Gastrocnemius medialis (tissue), 4 donors: ENCODE measurements at regions not wholly inside any gene's neighbourhood (a gene's known extent, or its start where the extent isn't known, plus 50 kb on each side); places are given as distances from the start of the nearest gene placed in this dataset.

Source experiments
- ATAC-seq, 2 donors: fragments of 150-250 bp; one replicate each; pipeline ENCODE4 v1.9.1; 2016
- DNase-seq, 2 donors: peaks; one replicate each; pipeline ENCODE4 v3.0.0-alpha.2; 2019
- H3K27ac ChIP-seq, 4 donors: fragments of 200-600 bp; sonication (generic); 1 replicate in 1 of 4; 2 replicates in 3 of 4; pipeline ENCODE4 v1.5.1; 2016 to 2018; ENCODE audit warnings: mild to moderate bottlenecking in 2 of 4, moderate library complexity in 1 of 4
- H3K27me3 ChIP-seq, 3 donors: fragments of 200-600 bp; sonication (generic) in 2 of 3; 1 replicate in 1 of 3; 2 replicates in 2 of 3; pipeline versions ENCODE4 v1.5.1 to v1.6.0; 2016 to 2019; ENCODE audit warnings: mild to moderate bottlenecking in 1 of 3, moderate library complexity in 1 of 3
- H3K36me3 ChIP-seq, 2 donors: fragments of 200-600 bp; sonication (generic) in 1 of 2; one replicate each; pipeline ENCODE4 v1.5.1; 2017 to 2018
- H3K4me1 ChIP-seq, 2 donors: fragments of 200-600 bp; sonication (generic) in 1 of 2; one replicate each; pipeline ENCODE4 v1.5.1; 2016 to 2017; ENCODE audit warnings: mild to moderate bottlenecking in 2 of 2
- H3K4me3 ChIP-seq, 4 donors: fragments of 200-600 bp; sonication (generic) in 3 of 4; 1 replicate in 1 of 4; 2 replicates in 3 of 4; pipeline ENCODE4 v1.5.1; 2016 to 2019; ENCODE audit warnings: mild to moderate bottlenecking in 2 of 4
- H3K9me3 ChIP-seq, 3 donors: fragments of 200-600 bp; sonication (generic) in 2 of 3; 1 replicate in 1 of 3; 2 replicates in 2 of 3; pipeline ENCODE4 v1.5.1; 2016 to 2019
- CTCF ChIP-seq, 5 experiments: fragments of 450-650 bp in 3 of 5; fragments of 200-600 bp in 2 of 5; sonication (generic) in 2 of 5; IDR thresholded peaks in 4 of 5; conservative IDR thresholded peaks in 1 of 5; 1 replicate in 4 of 5; 2 replicates in 1 of 5; pipeline ENCODE4 v1.5.1; 2016 to 2019; ENCODE audit warnings: antibody characterized with exemption in 5 of 5, mild to moderate bottlenecking in 3 of 5, moderate library complexity in 3 of 5
- POLR2A ChIP-seq, 2 donors: fragments of 450-650 bp; IDR thresholded peaks; one replicate each; pipeline ENCODE4 v1.6.1; 2017; ENCODE audit warnings: antibody characterized with exemption in 2 of 2, mild to moderate bottlenecking in 2 of 2, moderate library complexity in 2 of 2
- in situ Hi-C, 4 donors: fragments of 200-750 bp; cut with MboI; loops; one replicate each; pipeline versions ENCODE4 v1.15.0 to v1.8.0; 2017; ENCODE audit warnings: low sequenced_read_pairs in 4 of 4
- intact Hi-C: fragments of 100-400 bp; cut with DNase I; formaldehyde crosslinking; loops from one replicate; pipeline ENCODE4 v1.15.1; 2023; ENCODE audit warnings: low total_unique reads

- Histone ChIP-seq H3K4me1 (no peaks in the 10 kb centered on the region), H3K36me3 (no peaks in the 10 kb centered on the region), H3K27ac (no peak overlapping the region), H3K9me3 (no peaks in the 10 kb centered on the region), H3K4me3 (no peak overlapping the region), H3K27me3 (peaks cover 0 to 10% (median 0%) of the 10 kb centered on the region in 3 donors)
- no peak for TF ChIP-seq CTCF (IDR thresholded peaks at IDR 0.05 in 4 of 5, conservative IDR thresholded peaks at IDR 0.05 in 1 of 5)
- TF ChIP-seq POLR2A (IDR thresholded peaks at IDR 0.05), result no peak
- intact Hi-C loops, result no loop called here
- no peak for ATAC-seq
- in situ Hi-C loops, result no loop called here
- no peak for DNase-seq
These were observed 151.5 kb upstream of the SDK2 start for GRCh38 chr17:73795730-73796129.

DNA sequence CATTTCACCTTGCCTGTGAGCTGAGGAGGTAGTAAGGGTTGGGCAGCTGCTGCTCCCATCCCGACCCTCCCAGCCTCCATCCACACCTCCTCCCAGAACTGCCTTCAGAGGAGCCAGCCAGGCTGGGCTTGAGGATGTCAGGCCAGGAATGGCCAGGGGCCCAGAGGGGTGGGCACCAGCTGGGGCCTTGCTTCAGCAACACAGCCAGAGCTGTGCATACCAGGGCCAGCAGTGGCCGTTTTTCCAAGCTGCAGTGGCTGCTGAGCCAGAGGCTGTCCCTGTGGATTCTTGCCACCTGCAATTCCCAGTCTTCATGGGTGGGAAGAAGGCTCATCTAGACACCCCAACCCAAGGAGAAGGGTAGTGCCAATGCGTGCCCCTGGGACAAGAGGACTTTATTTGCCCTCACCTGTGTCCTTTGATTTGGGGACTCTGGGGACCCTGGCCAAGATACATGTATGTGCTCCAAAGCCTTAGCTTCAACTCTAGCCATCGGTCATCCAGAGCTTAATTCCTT is 153.4 kb upstream of the SDK2 start:
- Histone ChIP-seq H3K27ac (no peak overlapping the region), H3K9me3 (no peaks in the 10 kb centered on the region), H3K36me3 (no peaks in the 10 kb centered on the region), H3K4me1 (no peaks in the 10 kb centered on the region), H3K27me3 (peaks cover 0 to 10% (median 0%) of the 10 kb centered on the region in 3 donors), H3K4me3 (no peak overlapping the region)
- TF ChIP-seq CTCF (IDR thresholded peaks at IDR 0.05 in 4 of 5, conservative IDR thresholded peaks at IDR 0.05 in 1 of 5) (no peak), POLR2A (IDR thresholded peaks at IDR 0.05) (no peak)
- ATAC-seq (no peak), DNase-seq (no peak)
- in situ Hi-C loops, result no loop called here
- intact Hi-C loops, result no loop called here

GRCh38 chr17:73798111-73798748 is 154.0 kb upstream of the SDK2 start:
- H3K27me3 ChIP-seq, result peaks cover 0 to 10% (median 0%) of the 10 kb centered on the region in 3 donors
- TF ChIP-seq CTCF (IDR thresholded peaks at IDR 0.05 in 4 of 5, conservative IDR thresholded peaks at IDR 0.05 in 1 of 5) (no peak), POLR2A (IDR thresholded peaks at IDR 0.05) (no peak)
- no peak overlapping the region for H3K27ac ChIP-seq
- in situ Hi-C loops, result no loop called here
- H3K9me3 ChIP-seq, result no peaks in the 10 kb centered on the region
- no peak overlapping the region for H3K4me3 ChIP-seq
- intact Hi-C loops, result no loop called here
- ATAC-seq (no peak), DNase-seq (no peak)
- no peaks in the 10 kb centered on the region for H3K4me1 ChIP-seq
- H3K36me3 ChIP-seq, result no peaks in the 10 kb centered on the region

GRCh38 chr17:73799096-73799495 is 154.9 kb upstream of the SDK2 start:
- Histone ChIP-seq H3K36me3 (no peaks in the 10 kb centered on the region), H3K9me3 (no peaks in the 10 kb centered on the region), H3K27ac (no peak overlapping the region), H3K4me1 (no peaks in the 10 kb centered on the region), H3K27me3 (peaks cover 0 to 9% (median 0%) of the 10 kb centered on the region in 3 donors), H3K4me3 (no peak overlapping the region)
- ATAC-seq (no peak), DNase-seq (no peak)
- intact Hi-C loops, result no loop called here
- in situ Hi-C loops, result no loop called here
- TF ChIP-seq CTCF (IDR thresholded peaks at IDR 0.05 in 4 of 5, conservative IDR thresholded peaks at IDR 0.05 in 1 of 5) (no peak), POLR2A (IDR thresholded peaks at IDR 0.05) (no peak)
